ENCODE measurements at regions not wholly inside any gene's neighbourhood (a gene's known extent, or its start where the extent isn't known, plus 50 kb on each side); places are given as distances from the start of the nearest gene placed in this dataset.

- TF ChIP-seq ZNF19 (tag by site-specific recombination; IDR thresholded peaks at IDR 0.05; ENCODE audit: low read depth) (no peak), CTCF (tag by site-specific recombination; IDR thresholded peaks at IDR 0.05) (no peak), SCRT2 (tag by site-specific recombination; IDR thresholded peaks at IDR 0.05) (no peak), SP2 (tag by site-specific recombination; IDR thresholded peaks at IDR 0.05) (no peak), ZNF184 (tag by site-specific recombination; IDR thresholded peaks at IDR 0.05) (no peak), YY1 (tag by site-specific recombination; IDR thresholded peaks at IDR 0.05) (no peak)
Observed at GRCh38 chr1:208785629-208786028, 541.4 kb upstream of the PLXNA2 start.
